Endodermal cell (in vitro differentiated cells): ENCODE measurements at regions not wholly inside any gene's neighbourhood (a gene's known extent, or its start where the extent isn't known, plus 50 kb on each side); places are given as distances from the start of the nearest gene placed in this dataset.

Experiments used
- DNase-seq: peaks from one replicate; pipeline ENCODE4 v3.0.0-alpha.2; 2017
- H3K27ac ChIP-seq: 2 replicates; pipeline ENCODE4 v1.5.1; 2013; ENCODE audit warnings: mild to moderate bottlenecking, low read depth, low read length, moderate library complexity
- H3K27me3 ChIP-seq: 2 replicates; pipeline ENCODE4 v1.6.1; 2013; ENCODE audit warnings: mild to moderate bottlenecking, low read length, moderate library complexity; ENCODE audit not compliant: insufficient read depth, control insufficient read depth, poor library complexity, severe bottlenecking
- H3K36me3 ChIP-seq: 2 replicates; pipeline ENCODE4 v1.7.0; 2013; ENCODE audit warnings: mild to moderate bottlenecking, low read length, moderate library complexity; ENCODE audit not compliant: control insufficient read depth, insufficient read depth
- H3K4me1 ChIP-seq: one replicate; pipeline ENCODE4 v1.7.0; 2013; ENCODE audit warnings: low read length; ENCODE audit not compliant: control insufficient read depth, insufficient read depth
- H3K4me3 ChIP-seq: 2 replicates; pipeline ENCODE4 v1.5.1; 2013; ENCODE audit warnings: mild to moderate bottlenecking, low read length, moderate library complexity
- H3K9ac ChIP-seq: 2 replicates; pipeline ENCODE4 v1.6.1; 2013; ENCODE audit warnings: mild to moderate bottlenecking, low read length, moderate library complexity; ENCODE audit not compliant: poor library complexity, severe bottlenecking; ENCODE audit errors: extremely low read depth
- H3K9me3 ChIP-seq: 2 replicates; pipeline ENCODE4 v1.6.1; 2013; ENCODE audit warnings: mild to moderate bottlenecking, low read length, moderate library complexity; ENCODE audit not compliant: control insufficient read depth
- H3K27ac Mint-ChIP-seq: 2 replicates; pipeline ENCODE4 v1.8.0; 2020; ENCODE audit warnings: mixed read lengths
- H3K27me3 Mint-ChIP-seq: 2 replicates; pipeline ENCODE4 v1.8.0; 2021; ENCODE audit warnings: mild to moderate bottlenecking, mixed read lengths; ENCODE audit not compliant: insufficient read depth
- H3K36me3 Mint-ChIP-seq: 2 replicates; pipeline ENCODE4 v1.8.0; 2020; ENCODE audit warnings: low read depth, mixed read lengths
- H3K4me1 Mint-ChIP-seq: 2 replicates; pipeline ENCODE4 v1.8.0; 2020; ENCODE audit warnings: mixed read lengths
- H3K4me3 Mint-ChIP-seq: 2 replicates; pipeline ENCODE4 v1.8.0; 2020; ENCODE audit warnings: mild to moderate bottlenecking, moderate library complexity, mixed read lengths
- H3K9me3 Mint-ChIP-seq: 2 replicates; pipeline ENCODE4 v1.8.0; 2020; ENCODE audit warnings: mild to moderate bottlenecking, mixed read lengths
- CTCF ChIP-seq: fragments of 200-600 bp; sonication (generic); conservative IDR thresholded peaks from 2 replicates; pipeline ENCODE4 v1.5.0; 2021; ENCODE audit warnings: antibody characterized with exemption, mild to moderate bottlenecking
- WGBS, 2 experiments: methylation state at CpG; one replicate each; pipeline versions ENCODE4 v1.1.5 to v1.1.7; 2013; ENCODE audit warnings: missing lambda C conversion rate in 2 of 2, mixed read lengths in 1 of 2; ENCODE audit not compliant: insufficient coverage in 1 of 2, insufficient read length in 1 of 2; 5-methylcytosine and 5-hydroxymethylcytosine counted together

- Histone ChIP-seq H3K9me3 (peaks cover 7% of the 10 kb centered on the region), H3K4me3 (no peak overlapping the region), H3K4me1 (no peaks in the 10 kb centered on the region), H3K9ac (no peak overlapping the region), H3K27me3 (no peaks in the 10 kb centered on the region), H3K27ac (no peak overlapping the region), H3K36me3 (no peaks in the 10 kb centered on the region)
- Mint-ChIP-seq H3K27ac (no peak overlapping the region), H3K9me3 (peaks cover 2% of the 10 kb centered on the region), H3K27me3 (peaks cover 4% of the 10 kb centered on the region), H3K36me3 (no peaks in the 10 kb centered on the region), H3K4me3 (no peak overlapping the region), H3K4me1 (no peaks in the 10 kb centered on the region)
- TF ChIP-seq CTCF, result no peak
- DNase-seq, result no peak
- WGBS, 2 experiments, result 88 to 100% methylated on average over 1 to 4 of the region's 4 CpGs
These were observed 110.6 kb upstream of the SHISA6 start for GRCh38 chr17:11130367-11130766.

GRCh38 chr17:11122908-11123307 is 118.1 kb upstream of the SHISA6 start:
- Histone ChIP-seq H3K36me3 (no peaks in the 10 kb centered on the region), H3K27ac (no peak overlapping the region), H3K9ac (no peak overlapping the region), H3K4me1 (no peaks in the 10 kb centered on the region), H3K9me3 (no peaks in the 10 kb centered on the region), H3K4me3 (no peak overlapping the region), H3K27me3 (no peaks in the 10 kb centered on the region)
- H3K9me3 Mint-ChIP-seq, result peaks cover 2% of the 10 kb centered on the region
- H3K36me3 Mint-ChIP-seq, result no peaks in the 10 kb centered on the region
- no peak overlapping the region for H3K4me3 Mint-ChIP-seq
- 87 to 100% methylated on average over 3 to 5 of the region's 5 CpGs for WGBS, 2 experiments
- H3K27ac Mint-ChIP-seq, result no peak overlapping the region
- no peaks in the 10 kb centered on the region for H3K4me1 Mint-ChIP-seq
- DNase-seq, result no peak
- H3K27me3 Mint-ChIP-seq, result peaks cover 5% of the 10 kb centered on the region
- TF ChIP-seq CTCF, result no peak

- no peaks in the 10 kb centered on the region for H3K4me1 ChIP-seq
- H3K27me3 ChIP-seq, result no peaks in the 10 kb centered on the region
- Mint-ChIP-seq H3K9me3 (peaks cover 2% of the 10 kb centered on the region), H3K27me3 (peaks cover 5% of the 10 kb centered on the region), H3K27ac (no peak overlapping the region), H3K4me1 (no peaks in the 10 kb centered on the region), H3K36me3 (no peaks in the 10 kb centered on the region), H3K4me3 (no peak overlapping the region)
- no peak for TF ChIP-seq CTCF
- no peaks in the 10 kb centered on the region for H3K36me3 ChIP-seq
- H3K27ac ChIP-seq, result no peak overlapping the region
- WGBS, 2 experiments, result 91 to 93% methylated on average over 9 to 10 of the region's 10 CpGs
- H3K9me3 ChIP-seq, result no peaks in the 10 kb centered on the region
- DNase-seq, result no peak
- no peak overlapping the region for H3K9ac ChIP-seq
- H3K4me3 ChIP-seq, result no peak overlapping the region
These were observed 119.5 kb upstream of the SHISA6 start for GRCh38 chr17:11121341-11121985.
